ENCODE measurements at regions not wholly inside any gene's neighbourhood (a gene's known extent, or its start where the extent isn't known, plus 50 kb on each side); places are given as distances from the start of the nearest gene placed in this dataset.

DNA sequence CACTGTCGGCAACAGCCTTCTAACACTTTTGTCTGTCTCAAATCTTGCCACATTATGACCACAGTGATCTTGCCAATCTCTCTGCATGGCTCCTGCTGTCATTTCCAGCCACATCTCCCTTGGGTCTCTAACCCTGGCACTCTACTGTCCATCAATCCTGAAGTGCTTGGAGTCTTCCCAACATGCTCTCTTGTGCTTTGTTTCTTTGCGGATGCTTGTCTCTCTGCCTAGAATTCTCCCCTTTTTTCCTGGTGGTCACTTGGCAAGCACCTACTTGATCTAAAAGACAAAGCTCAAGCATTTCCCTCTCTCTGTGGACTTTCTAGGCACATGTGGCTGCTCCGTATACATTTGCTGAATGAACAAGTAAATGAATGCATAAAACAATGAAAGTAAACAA is 290.7 kb upstream of the MAP3K7 start:
- peaks cover 3 to 4% of the 10 kb centered on the region in 2 donors for H3K9me3 ChIP-seq (ENCODE audit: control insufficient read depth in 2 of 2, low read length in 2 of 2)
- no peak overlapping the region for H3K4me3 ChIP-seq (ENCODE audit: low read length in 2 of 2)
- H3K4me1 ChIP-seq (ENCODE audit: control insufficient read depth, insufficient read depth, low read length): no peaks in the 10 kb centered on the region
- no peak overlapping the region for H3K27ac ChIP-seq (ENCODE audit: low read length)
- H3K36me3 ChIP-seq (ENCODE audit: control insufficient read depth in 2 of 2, insufficient read depth in 2 of 2, low read length in 2 of 2): no peaks in the 10 kb centered on the region
- H3K9ac ChIP-seq (ENCODE audit: low read length in 2 of 2): no peak overlapping the region
- H3K27me3 ChIP-seq (ENCODE audit: control insufficient read depth in 1 of 2, insufficient read depth in 2 of 2, low read length in 2 of 2): no peaks in the 10 kb centered on the region

DNA sequence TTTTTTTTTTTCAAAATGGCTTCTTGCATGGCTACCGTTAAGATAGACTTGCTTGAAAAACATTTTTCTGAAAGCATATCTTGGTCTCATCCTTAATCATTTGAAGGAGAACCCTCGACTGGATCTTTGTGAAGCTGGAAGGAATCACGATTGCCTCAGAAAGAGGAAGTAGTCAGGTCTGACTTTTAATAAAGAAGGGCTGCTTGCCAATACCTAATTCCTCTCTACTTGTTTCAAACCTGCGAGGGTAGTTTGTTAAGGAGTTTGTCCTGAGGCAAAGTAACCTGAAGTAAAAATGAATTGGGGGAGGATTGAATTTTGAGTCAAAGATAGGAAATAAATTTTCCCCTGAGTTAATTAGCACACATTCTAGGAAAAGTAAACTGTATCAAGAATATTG is 288.1 kb upstream of the MAP3K7 start:
- no peaks in the 10 kb centered on the region for H3K4me1 ChIP-seq (ENCODE audit: control insufficient read depth, insufficient read depth, low read length)
- no peak overlapping the region for H3K9ac ChIP-seq (ENCODE audit: low read length in 2 of 2)
- H3K9me3 ChIP-seq (ENCODE audit: control insufficient read depth in 2 of 2, low read length in 2 of 2): peaks cover 3 to 4% of the 10 kb centered on the region in 2 donors
- no peak overlapping the region for H3K4me3 ChIP-seq (ENCODE audit: low read length in 2 of 2)
- no peaks in the 10 kb centered on the region for H3K36me3 ChIP-seq (ENCODE audit: control insufficient read depth in 2 of 2, insufficient read depth in 2 of 2, low read length in 2 of 2)
- H3K27ac ChIP-seq (ENCODE audit: low read length): no peak overlapping the region
- no peaks in the 10 kb centered on the region for H3K27me3 ChIP-seq (ENCODE audit: control insufficient read depth in 1 of 2, insufficient read depth in 2 of 2, low read length in 2 of 2)

DNA sequence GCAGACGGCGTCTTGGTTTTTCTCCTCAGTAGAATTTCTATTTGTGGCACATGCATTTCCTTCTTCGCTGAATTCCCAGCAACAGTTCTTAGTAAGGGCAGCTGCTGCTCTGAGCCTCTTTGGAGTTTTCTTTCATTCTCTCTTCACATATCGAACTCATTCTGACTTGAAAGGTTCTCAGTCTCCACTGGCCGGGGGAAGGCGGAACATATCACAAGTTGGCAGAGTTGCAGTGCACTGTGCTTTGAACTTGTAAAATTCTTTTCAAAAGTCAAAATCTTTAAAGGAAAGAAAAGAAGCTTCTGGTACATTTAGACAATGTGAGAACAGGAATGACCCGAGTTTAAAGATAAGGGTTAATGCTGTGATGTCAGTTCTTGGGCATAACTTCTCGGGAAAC is 286.1 kb upstream of the MAP3K7 start:
- no peaks in the 10 kb centered on the region for H3K4me1 ChIP-seq (ENCODE audit: control insufficient read depth, insufficient read depth, low read length)
- no peaks in the 10 kb centered on the region for H3K36me3 ChIP-seq (ENCODE audit: control insufficient read depth in 2 of 2, insufficient read depth in 2 of 2, low read length in 2 of 2)
- H3K27me3 ChIP-seq (ENCODE audit: control insufficient read depth in 1 of 2, insufficient read depth in 2 of 2, low read length in 2 of 2): no peaks in the 10 kb centered on the region
- no peak overlapping the region for H3K4me3 ChIP-seq (ENCODE audit: low read length in 2 of 2)
- no peak overlapping the region for H3K27ac ChIP-seq (ENCODE audit: low read length)
- H3K9ac ChIP-seq (ENCODE audit: low read length in 2 of 2): no peak overlapping the region
- H3K9me3 ChIP-seq (ENCODE audit: control insufficient read depth in 2 of 2, low read length in 2 of 2): peaks cover 0 to 4% of the 10 kb centered on the region in 2 donors

DNA sequence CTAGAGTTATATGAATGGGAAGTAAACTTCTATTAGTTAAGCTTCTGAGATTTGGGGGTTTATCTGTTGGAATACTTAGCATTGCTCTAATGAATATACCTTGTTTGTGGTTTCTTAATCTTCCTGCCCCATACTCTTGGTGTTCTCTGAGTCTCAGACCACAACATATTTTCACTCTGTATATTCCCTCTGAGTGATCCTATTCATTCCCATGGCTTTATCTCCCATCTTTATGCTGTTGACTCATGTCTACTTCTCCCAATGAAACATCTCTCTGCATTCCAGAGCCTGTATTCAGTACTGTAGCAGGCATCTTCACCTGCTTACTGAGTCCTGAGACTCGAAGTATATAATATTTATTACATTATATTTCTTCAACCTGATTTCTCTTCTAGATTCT is 283.7 kb upstream of the MAP3K7 start:
- H3K27me3 ChIP-seq (ENCODE audit: control insufficient read depth in 1 of 2, insufficient read depth in 2 of 2, low read length in 2 of 2): no peaks in the 10 kb centered on the region
- H3K9ac ChIP-seq (ENCODE audit: low read length in 2 of 2): no peak overlapping the region
- H3K9me3 ChIP-seq (ENCODE audit: control insufficient read depth in 2 of 2, low read length in 2 of 2): no peaks in the 10 kb centered on the region
- H3K4me1 ChIP-seq (ENCODE audit: control insufficient read depth, insufficient read depth, low read length): no peaks in the 10 kb centered on the region
- H3K27ac ChIP-seq (ENCODE audit: low read length): no peak overlapping the region
- H3K4me3 ChIP-seq (ENCODE audit: low read length in 2 of 2): no peak overlapping the region
- H3K36me3 ChIP-seq (ENCODE audit: control insufficient read depth in 2 of 2, insufficient read depth in 2 of 2, low read length in 2 of 2): no peaks in the 10 kb centered on the region

DNA sequence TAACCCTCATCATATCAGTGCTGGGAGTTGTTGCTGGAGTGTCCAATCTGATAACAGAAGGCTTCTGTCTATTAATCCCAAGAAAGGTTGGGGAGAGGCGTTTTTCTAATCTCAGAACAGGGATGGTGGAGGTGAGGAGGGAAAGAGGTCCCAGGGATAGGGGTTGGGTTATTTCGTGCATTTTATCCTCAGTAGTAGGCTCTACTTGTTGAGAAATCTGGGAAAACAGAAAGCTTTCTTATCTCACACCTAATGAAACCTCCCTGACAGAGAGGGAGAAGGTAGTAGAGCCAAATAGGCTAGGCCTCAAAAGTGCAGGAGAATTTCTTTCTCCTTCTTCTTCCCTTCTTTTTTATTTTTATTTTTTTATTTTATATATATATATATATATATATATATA is 281.8 kb upstream of the MAP3K7 start:
- Histone ChIP-seq H3K27me3 (ENCODE audit: control insufficient read depth in 1 of 2, insufficient read depth in 2 of 2, low read length in 2 of 2) (no peaks in the 10 kb centered on the region), H3K9me3 (ENCODE audit: control insufficient read depth in 2 of 2, low read length in 2 of 2) (no peaks in the 10 kb centered on the region), H3K4me1 (ENCODE audit: control insufficient read depth, insufficient read depth, low read length) (no peaks in the 10 kb centered on the region), H3K4me3 (ENCODE audit: low read length in 2 of 2) (no peak overlapping the region), H3K36me3 (ENCODE audit: control insufficient read depth in 2 of 2, insufficient read depth in 2 of 2, low read length in 2 of 2) (no peaks in the 10 kb centered on the region), H3K9ac (ENCODE audit: low read length in 2 of 2) (no peak overlapping the region), H3K27ac (ENCODE audit: low read length) (no peak overlapping the region)

DNA sequence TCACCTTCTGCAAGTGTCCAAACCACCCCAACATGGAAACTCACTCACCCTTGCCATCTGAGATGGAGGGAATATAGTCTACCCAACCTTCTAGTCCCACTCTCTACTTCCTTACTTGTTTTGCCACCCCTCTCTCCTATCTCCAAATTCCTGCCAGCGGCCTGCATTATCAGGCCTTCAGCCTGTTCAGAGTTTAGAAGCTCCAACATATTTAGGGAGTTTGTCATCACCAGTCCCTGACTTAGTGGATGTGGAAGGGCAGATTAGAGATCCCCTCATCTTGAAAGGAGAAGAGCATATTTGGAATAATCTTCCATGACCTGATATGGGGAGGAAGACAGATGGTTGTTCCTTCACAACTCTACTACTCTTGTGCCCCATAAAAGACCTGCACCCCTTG is 281.4 kb upstream of the MAP3K7 start:
- no peak overlapping the region for H3K27ac ChIP-seq (ENCODE audit: low read length)
- H3K27me3 ChIP-seq (ENCODE audit: control insufficient read depth in 1 of 2, insufficient read depth in 2 of 2, low read length in 2 of 2): no peaks in the 10 kb centered on the region
- no peaks in the 10 kb centered on the region for H3K9me3 ChIP-seq (ENCODE audit: control insufficient read depth in 2 of 2, low read length in 2 of 2)

DNA sequence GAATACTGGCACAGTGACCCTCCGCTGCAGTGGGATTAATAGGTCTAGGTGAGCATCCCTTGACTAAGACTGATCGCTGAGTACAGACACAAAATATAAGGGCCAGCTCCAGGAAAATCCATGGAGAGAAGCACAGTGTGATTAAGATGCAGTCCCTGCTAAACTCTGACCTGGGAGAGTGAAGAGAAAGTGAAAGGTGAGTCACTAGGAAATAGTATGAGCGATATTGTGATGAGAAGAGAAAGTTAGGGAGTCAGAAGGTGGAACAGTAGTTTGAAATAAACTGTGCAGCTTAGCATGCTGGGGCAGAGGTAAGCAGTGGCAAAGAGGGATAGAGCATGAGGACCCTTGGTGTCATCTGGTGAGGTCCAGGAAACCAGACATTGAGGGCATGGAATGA is 278.6 kb upstream of the MAP3K7 start:
- H3K27ac ChIP-seq (ENCODE audit: low read length): no peak overlapping the region
- H3K36me3 ChIP-seq (ENCODE audit: control insufficient read depth in 2 of 2, insufficient read depth in 2 of 2, low read length in 2 of 2): no peaks in the 10 kb centered on the region
- no peaks in the 10 kb centered on the region for H3K9me3 ChIP-seq (ENCODE audit: control insufficient read depth in 2 of 2, low read length in 2 of 2)
- H3K4me3 ChIP-seq (ENCODE audit: low read length in 2 of 2): no peak overlapping the region
- no peaks in the 10 kb centered on the region for H3K27me3 ChIP-seq (ENCODE audit: control insufficient read depth in 1 of 2, insufficient read depth in 2 of 2, low read length in 2 of 2)
- H3K4me1 ChIP-seq (ENCODE audit: control insufficient read depth, insufficient read depth, low read length): no peaks in the 10 kb centered on the region
- no peak overlapping the region for H3K9ac ChIP-seq (ENCODE audit: low read length in 2 of 2)

More for the DNA sequence above, 281.4 kb upstream of the MAP3K7 start:
- H3K4me1 ChIP-seq (ENCODE audit: control insufficient read depth, insufficient read depth, low read length): no peaks in the 10 kb centered on the region
- H3K36me3 ChIP-seq (ENCODE audit: control insufficient read depth in 2 of 2, insufficient read depth in 2 of 2, low read length in 2 of 2): no peaks in the 10 kb centered on the region
- H3K4me3 ChIP-seq (ENCODE audit: low read length in 2 of 2): no peak overlapping the region
- no peak overlapping the region for H3K9ac ChIP-seq (ENCODE audit: low read length in 2 of 2)

DNA sequence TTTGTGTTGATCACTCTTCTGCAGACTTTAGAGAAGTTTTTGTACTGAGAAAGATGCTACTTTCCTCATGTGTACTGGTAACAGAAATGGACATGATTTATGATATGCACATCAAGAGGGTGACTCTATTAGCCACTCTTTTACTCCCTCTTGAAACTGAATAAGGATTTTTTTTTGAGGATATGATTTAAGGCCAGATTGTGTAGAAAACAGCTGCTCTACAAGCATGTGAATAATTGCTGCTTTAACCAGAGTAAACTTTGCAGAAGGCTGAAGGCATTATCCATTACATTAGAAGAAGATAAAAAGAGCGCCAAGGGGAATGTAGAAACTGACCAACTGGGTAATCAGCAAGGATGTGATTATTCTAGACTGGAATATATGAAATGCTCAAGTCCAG is 276.2 kb upstream of the MAP3K7 start:
- Histone ChIP-seq H3K9me3 (ENCODE audit: control insufficient read depth in 2 of 2, low read length in 2 of 2) (no peaks in the 10 kb centered on the region), H3K36me3 (ENCODE audit: control insufficient read depth in 2 of 2, insufficient read depth in 2 of 2, low read length in 2 of 2) (no peaks in the 10 kb centered on the region), H3K4me3 (ENCODE audit: low read length in 2 of 2) (no peak overlapping the region), H3K4me1 (ENCODE audit: control insufficient read depth, insufficient read depth, low read length) (no peaks in the 10 kb centered on the region), H3K27me3 (ENCODE audit: control insufficient read depth in 1 of 2, insufficient read depth in 2 of 2, low read length in 2 of 2) (no peaks in the 10 kb centered on the region), H3K27ac (ENCODE audit: low read length) (no peak overlapping the region), H3K9ac (ENCODE audit: low read length in 2 of 2) (no peak overlapping the region)

DNA sequence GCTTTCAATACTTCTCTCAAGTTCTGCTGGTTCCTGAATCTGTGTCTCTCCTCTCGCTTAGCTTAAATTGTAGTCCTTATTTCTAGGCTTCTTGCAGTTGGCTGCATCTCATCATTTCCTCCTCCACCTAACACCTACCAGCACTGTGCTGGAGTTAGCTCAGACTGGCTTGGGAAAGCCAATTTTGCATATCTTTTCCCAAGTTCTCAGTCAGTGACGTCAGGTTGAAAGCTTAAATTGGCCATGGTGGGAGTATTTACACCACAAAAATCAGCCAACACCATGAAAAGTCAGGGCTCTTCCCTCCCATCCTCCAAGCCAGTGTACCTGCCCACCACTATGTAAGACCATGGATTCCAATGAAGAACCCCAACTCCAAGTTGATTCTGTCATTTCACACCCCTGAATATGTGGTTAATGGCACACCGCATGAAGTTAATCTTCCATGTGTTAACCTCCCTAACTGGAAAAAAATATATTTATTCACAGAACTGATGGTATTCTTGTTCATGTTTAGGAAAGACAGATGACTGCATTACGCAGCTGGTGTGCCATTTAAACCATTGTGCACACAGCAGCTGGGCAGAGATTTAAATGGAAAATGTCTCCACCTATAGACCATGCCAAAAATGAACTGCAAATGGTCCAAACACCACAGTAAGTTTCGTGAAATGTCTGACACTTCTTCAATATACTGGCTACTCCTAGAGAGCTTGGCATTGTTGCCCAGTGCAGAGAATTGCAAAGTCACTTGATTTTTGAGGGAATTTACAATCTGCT is 274.1 kb upstream of the MAP3K7 start:
- H3K27me3 ChIP-seq (ENCODE audit: control insufficient read depth in 1 of 2, insufficient read depth in 2 of 2, low read length in 2 of 2): no peaks in the 10 kb centered on the region
- no peaks in the 10 kb centered on the region for H3K4me1 ChIP-seq (ENCODE audit: control insufficient read depth, insufficient read depth, low read length)
- H3K36me3 ChIP-seq (ENCODE audit: control insufficient read depth in 2 of 2, insufficient read depth in 2 of 2, low read length in 2 of 2): no peaks in the 10 kb centered on the region
- no peak overlapping the region for H3K9ac ChIP-seq (ENCODE audit: low read length in 2 of 2)
- no peak overlapping the region for H3K27ac ChIP-seq (ENCODE audit: low read length)
- H3K4me3 ChIP-seq (ENCODE audit: low read length in 2 of 2): no peak overlapping the region
- H3K9me3 ChIP-seq (ENCODE audit: control insufficient read depth in 2 of 2, low read length in 2 of 2): no peaks in the 10 kb centered on the region

DNA sequence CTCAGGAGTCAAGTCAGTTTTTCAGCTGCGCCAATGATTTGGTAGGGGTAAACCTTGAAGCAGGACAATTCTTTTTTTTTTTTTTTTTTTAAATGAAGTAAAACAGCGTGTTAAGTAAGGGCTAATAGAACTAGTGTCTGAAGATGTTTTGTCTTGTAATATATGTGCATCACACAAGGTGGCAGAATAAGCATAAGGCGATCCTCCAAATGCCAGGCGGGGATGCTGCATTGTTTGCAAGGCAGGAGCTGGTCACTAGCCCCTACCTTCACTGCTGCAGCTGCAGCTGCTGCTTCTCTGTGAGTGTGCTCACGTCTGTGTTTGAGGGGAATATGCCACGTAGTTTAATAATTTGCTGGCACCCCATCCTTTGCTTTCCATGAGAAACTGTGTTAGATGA is 272.7 kb upstream of the MAP3K7 start:
- Histone ChIP-seq H3K9ac (ENCODE audit: low read length in 2 of 2) (no peak overlapping the region), H3K36me3 (ENCODE audit: control insufficient read depth in 2 of 2, insufficient read depth in 2 of 2, low read length in 2 of 2) (no peaks in the 10 kb centered on the region), H3K4me1 (ENCODE audit: control insufficient read depth, insufficient read depth, low read length) (no peaks in the 10 kb centered on the region), H3K9me3 (ENCODE audit: control insufficient read depth in 2 of 2, low read length in 2 of 2) (no peaks in the 10 kb centered on the region), H3K4me3 (ENCODE audit: low read length in 2 of 2) (no peak overlapping the region), H3K27me3 (ENCODE audit: control insufficient read depth in 1 of 2, insufficient read depth in 2 of 2, low read length in 2 of 2) (no peaks in the 10 kb centered on the region), H3K27ac (ENCODE audit: low read length) (no peak overlapping the region)

DNA sequence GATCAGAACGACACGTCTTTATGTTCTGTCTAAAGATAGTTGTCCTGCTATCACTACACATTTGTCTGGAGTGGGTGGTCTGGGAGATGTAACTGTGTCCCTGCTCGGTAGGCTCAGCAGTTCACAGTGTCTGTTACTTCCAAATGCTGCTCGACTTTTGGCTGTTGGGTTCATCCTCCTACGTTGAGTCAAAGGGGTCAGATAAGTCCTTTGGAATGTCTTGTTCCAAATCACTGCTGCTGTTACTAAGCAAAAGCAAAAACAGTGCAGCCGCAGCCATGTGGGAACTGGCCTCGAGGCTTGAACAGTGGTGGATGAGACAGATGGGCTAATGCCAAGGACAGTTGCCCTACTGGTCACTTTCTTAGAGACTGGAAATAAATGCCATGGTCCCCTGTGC is 272.2 kb upstream of the MAP3K7 start:
- Histone ChIP-seq H3K4me3 (ENCODE audit: low read length in 2 of 2) (no peak overlapping the region), H3K9me3 (ENCODE audit: control insufficient read depth in 2 of 2, low read length in 2 of 2) (no peaks in the 10 kb centered on the region), H3K27me3 (ENCODE audit: control insufficient read depth in 1 of 2, insufficient read depth in 2 of 2, low read length in 2 of 2) (no peaks in the 10 kb centered on the region), H3K4me1 (ENCODE audit: control insufficient read depth, insufficient read depth, low read length) (no peaks in the 10 kb centered on the region), H3K36me3 (ENCODE audit: control insufficient read depth in 2 of 2, insufficient read depth in 2 of 2, low read length in 2 of 2) (no peaks in the 10 kb centered on the region), H3K27ac (ENCODE audit: low read length) (no peak overlapping the region), H3K9ac (ENCODE audit: low read length in 2 of 2) (no peak overlapping the region)

Data from stomach smooth muscle (tissue), 2 donors.